A549 (cell line): ENCODE measurements at regions not wholly inside any gene's neighbourhood (a gene's known extent, or its start where the extent isn't known, plus 50 kb on each side); places are given as distances from the start of the nearest gene placed in this dataset.

Experiments
- ATAC-seq, 2 experiments: fragments of 200-7000 bp in 1 of 2; fragments of >200 bp in 1 of 2; cut with Nextera tagmentation in 1 of 2; cut with Tn5 transposase in 1 of 2; 3 replicates each; pipeline versions ENCODE4 v1.8.0 to v1.9.1; 2018 to 2020; ENCODE audit warnings: mild to moderate bottlenecking in 1 of 2, moderate library complexity in 1 of 2
- CTCF ChIA-PET: fragments of 300-600 bp; sonication (Branson Sonifier 250); formaldehyde crosslinking; extraction: SDS; loops from one replicate; lab custom pipeline; 2021; ENCODE audit warnings: antibody characterized with exemption, inconsistent platforms; lab: Yijun Ruan, JAX
- POLR2A ChIA-PET: fragments of 350-600 bp; formaldehyde crosslinking; extraction: SDS; loops from one replicate; lab custom pipeline; 2021; ENCODE audit warnings: antibody characterized with exemption, inconsistent platforms; lab: Yijun Ruan, JAX
- DNase-seq, 2 experiments: peaks; one replicate each; pipeline versions ENCODE4 v3.0.0 to v3.0.0-alpha.2; 2011 to 2016; ENCODE audit warnings: low read depth in 1 of 2, low spot score in 1 of 2
- FAIRE-seq: peaks from 2 replicates; lab custom pipeline; 2011; peaks lifted over from hg19 to GRCh38; lab: Jason Lieb, UNC
- H3K27ac ChIP-seq, 2 experiments: fragments of >200 bp; sonication (Bioruptor Twin); formaldehyde crosslinking; 3 replicates each; pipeline ENCODE4 v1.5.1; 2016 to 2017
- H3K4me1 ChIP-seq: fragments of >200 bp; sonication (Bioruptor Twin); formaldehyde crosslinking; 3 replicates; pipeline ENCODE4 v1.6.1; 2016
- H3K4me2 ChIP-seq: fragments of >200 bp; sonication (Bioruptor Twin); formaldehyde crosslinking; 3 replicates; pipeline ENCODE4 v1.6.1; 2016
- H3K4me3 ChIP-seq: fragments of >200 bp; sonication (Bioruptor Twin); formaldehyde crosslinking; 3 replicates; pipeline ENCODE4 v1.5.1; 2016
- H3K9me3 ChIP-seq: fragments of >200 bp; sonication (Bioruptor Twin); formaldehyde crosslinking; 3 replicates; pipeline ENCODE4 v1.6.1; 2016
- CBX2 ChIP-seq: fragments of 200-600 bp; sonication (generic); IDR thresholded peaks from 2 replicates; pipeline ENCODE4 v1.6.1; 2016; ENCODE audit warnings: low read depth, mild to moderate bottlenecking, borderline replicate concordance
- CHD2 ChIP-seq: fragments of 150-350 bp; IDR thresholded peaks from 2 replicates; pipeline ENCODE4 v1.6.1; 2014; ENCODE audit warnings: low read length; ENCODE audit not compliant: partially characterized antibody
- CTCF ChIP-seq: fragments of >200 bp; sonication (Bioruptor Twin); formaldehyde crosslinking; IDR thresholded peaks from 3 replicates; pipeline ENCODE4 v1.5.1; 2016
- ESRRA ChIP-seq: fragments of 150-350 bp; IDR thresholded peaks from 2 replicates; pipeline ENCODE4 v1.6.1; 2014; ENCODE audit warnings: mild to moderate bottlenecking, low read length, borderline replicate concordance
- FOSL2 ChIP-seq, 2 experiments: fragments of 450-650 bp in 1 of 2; fragments of >200 bp in 1 of 2; sonication (Bioruptor Twin) in 1 of 2; formaldehyde crosslinking; IDR thresholded peaks; 2 replicates each; pipeline versions ENCODE4 v1.5.0 to v1.6.1; 2016 to 2020; ENCODE audit warnings: mild to moderate bottlenecking in 1 of 2, moderate library complexity in 1 of 2
- HDAC2 ChIP-seq: fragments of 200-600 bp; sonication (generic); IDR thresholded peaks from 2 replicates; pipeline ENCODE4 v1.6.1; 2016
- HEYL ChIP-seq: fragments of 250-450 bp; sonication (Bioruptor Pico); IDR thresholded peaks from 2 replicates; pipeline ENCODE4 v1.8.0; 2021; ENCODE audit warnings: mild to moderate bottlenecking, moderate library complexity
- HOXA7 ChIP-seq: fragments of 250-450 bp; sonication (Bioruptor Pico); IDR thresholded peaks from 2 replicates; pipeline ENCODE4 v1.5.0; 2020; ENCODE audit warnings: mild to moderate bottlenecking, moderate library complexity
- HOXB13 ChIP-seq: fragments of 250-450 bp; sonication (Bioruptor Pico); IDR thresholded peaks from 2 replicates; pipeline ENCODE4 v1.5.0; 2020; ENCODE audit warnings: low read depth, mild to moderate bottlenecking, moderate library complexity
- JUN ChIP-seq, 2 experiments: fragments of >200 bp; sonication (Bioruptor Twin); formaldehyde crosslinking; IDR thresholded peaks; 2 replicates in 1 of 2; 3 replicates in 1 of 2; pipeline ENCODE4 v1.6.1; 2016 to 2017
- KDM1A ChIP-seq: fragments of 200-600 bp; sonication (generic); IDR thresholded peaks from 2 replicates; pipeline ENCODE4 v1.6.1; 2016; ENCODE audit warnings: low read depth, mild to moderate bottlenecking
- KDM5A ChIP-seq: fragments of 200-600 bp; sonication (generic); IDR thresholded peaks from 2 replicates; pipeline ENCODE4 v1.6.1; 2016; ENCODE audit warnings: antibody characterized with exemption, mild to moderate bottlenecking
- MAFK ChIP-seq: fragments of 450-650 bp; IDR thresholded peaks from 2 replicates; pipeline ENCODE4 v1.6.1; 2014; ENCODE audit not compliant: partially characterized antibody
- NPAS2 ChIP-seq: fragments of 250-450 bp; sonication (Bioruptor Pico); IDR thresholded peaks from 2 replicates; pipeline ENCODE4 v1.8.0; 2022; ENCODE audit warnings: mild to moderate bottlenecking, moderate library complexity, borderline replicate concordance
- PHF8 ChIP-seq: fragments of 200-600 bp; sonication (generic); IDR thresholded peaks from 2 replicates; pipeline ENCODE4 v1.6.1; 2016; ENCODE audit warnings: low read depth, mild to moderate bottlenecking, antibody characterized with exemption, moderate library complexity, borderline replicate concordance
- POLR2A ChIP-seq: IDR thresholded peaks from 2 replicates; pipeline ENCODE4 v1.6.1; 2012; ENCODE audit warnings: mild to moderate bottlenecking, low read length
- RAD21 ChIP-seq, 2 experiments: fragments of >200 bp in 1 of 2; sonication (Bioruptor Twin) in 1 of 2; formaldehyde crosslinking in 1 of 2; IDR thresholded peaks in 1 of 2; conservative IDR thresholded peaks in 1 of 2; 2 replicates in 1 of 2; 3 replicates in 1 of 2; pipeline ENCODE4 v1.6.1; 2012 to 2018; ENCODE audit warnings: inconsistent platforms in 1 of 2
- RARB ChIP-seq: fragments of 250-450 bp; sonication (Bioruptor Pico); IDR thresholded peaks from 2 replicates; pipeline ENCODE4 v1.8.0; 2021; ENCODE audit warnings: mild to moderate bottlenecking, moderate library complexity
- SMC3 ChIP-seq: fragments of >200 bp; sonication (Bioruptor Twin); formaldehyde crosslinking; IDR thresholded peaks from 3 replicates; pipeline ENCODE4 v1.6.1; 2018; ENCODE audit warnings: inconsistent platforms
- TP53 ChIP-seq: fragments of 250-450 bp; sonication (Bioruptor Pico); IDR thresholded peaks from 2 replicates; pipeline ENCODE4 v1.5.0; 2021; ENCODE audit warnings: mild to moderate bottlenecking, moderate library complexity
- ZNF302 ChIP-seq: fragments of 250-450 bp; sonication (Bioruptor Pico); IDR thresholded peaks from 2 replicates; pipeline ENCODE4 v1.9.0; 2021; ENCODE audit warnings: inconsistent platforms, mild to moderate bottlenecking, moderate library complexity
- WGBS: methylation state at CpG from one replicate; pipeline ENCODE4 v1.1.6; 2017; ENCODE audit errors: missing lambda C conversion rate; 5-methylcytosine and 5-hydroxymethylcytosine counted together
- TF ChIP-seq, protein P1 (sequence below): fragments of 450-650 bp; IDR thresholded peaks from 2 replicates; pipeline ENCODE4 v1.6.1; 2014; ENCODE audit warnings: antibody characterized with exemption
- TF ChIP-seq, protein P2 (sequence below): fragments of >200 bp; sonication (Bioruptor Twin); formaldehyde crosslinking; IDR thresholded peaks from 2 replicates; pipeline ENCODE4 v1.6.1; 2016
- TF ChIP-seq, protein P3 (sequence below): fragments of 150-350 bp; IDR thresholded peaks from 2 replicates; pipeline ENCODE4 v1.6.1; 2014; ENCODE audit warnings: low read depth, mild to moderate bottlenecking, low read length
- TF ChIP-seq, protein P4 (sequence below): fragments of 250-450 bp; sonication (Bioruptor Pico); IDR thresholded peaks from 2 replicates; pipeline ENCODE4 v1.5.0; 2020; ENCODE audit warnings: low read depth, mild to moderate bottlenecking, moderate library complexity

GRCh38 chr18:45556222-45556621, 59.1 kb upstream of the SLC14A2 start:
- FAIRE-seq (no peak), DNase-seq (no peak), ATAC-seq (no peak)
- no peak overlapping the region for H3K4me2 ChIP-seq
- H3K27ac ChIP-seq, result no peak overlapping the region
- ChIA-PET CTCF (no interaction called here), POLR2A (no interaction called here)
- no peaks in the 10 kb centered on the region for H3K9me3 ChIP-seq
- TF ChIP-seq, protein P1, sequence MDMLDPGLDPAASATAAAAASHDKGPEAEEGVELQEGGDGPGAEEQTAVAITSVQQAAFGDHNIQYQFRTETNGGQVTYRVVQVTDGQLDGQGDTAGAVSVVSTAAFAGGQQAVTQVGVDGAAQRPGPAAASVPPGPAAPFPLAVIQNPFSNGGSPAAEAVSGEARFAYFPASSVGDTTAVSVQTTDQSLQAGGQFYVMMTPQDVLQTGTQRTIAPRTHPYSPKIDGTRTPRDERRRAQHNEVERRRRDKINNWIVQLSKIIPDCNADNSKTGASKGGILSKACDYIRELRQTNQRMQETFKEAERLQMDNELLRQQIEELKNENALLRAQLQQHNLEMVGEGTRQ, result no peak
- TF ChIP-seq POLR2A (no peak), CTCF (no peak), RARB (no peak), FOSL2 (IDR thresholded peaks at IDR 0.05) (no peak), FOSL2 (CRISPR knock-in tag; IDR thresholded peaks at IDR 0.05) (no peak), HDAC2 (no peak), KDM5A (no peak), NPAS2 (no peak), JUN (IDR thresholded peaks at IDR 0.05) (no peak), ESRRA (no peak), HEYL (CRISPR knock-in tag) (no peak), CHD2 (no peak)
- TF ChIP-seq, protein P2, sequence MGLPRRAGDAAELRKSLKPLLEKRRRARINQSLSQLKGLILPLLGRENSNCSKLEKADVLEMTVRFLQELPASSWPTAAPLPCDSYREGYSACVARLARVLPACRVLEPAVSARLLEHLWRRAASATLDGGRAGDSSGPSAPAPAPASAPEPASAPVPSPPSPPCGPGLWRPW, result no peak
- 43% methylated on average over 2 of the region's 2 CpGs for WGBS
- no peaks in the 10 kb centered on the region for H3K4me1 ChIP-seq
- no peak overlapping the region for H3K4me3 ChIP-seq

DNA sequence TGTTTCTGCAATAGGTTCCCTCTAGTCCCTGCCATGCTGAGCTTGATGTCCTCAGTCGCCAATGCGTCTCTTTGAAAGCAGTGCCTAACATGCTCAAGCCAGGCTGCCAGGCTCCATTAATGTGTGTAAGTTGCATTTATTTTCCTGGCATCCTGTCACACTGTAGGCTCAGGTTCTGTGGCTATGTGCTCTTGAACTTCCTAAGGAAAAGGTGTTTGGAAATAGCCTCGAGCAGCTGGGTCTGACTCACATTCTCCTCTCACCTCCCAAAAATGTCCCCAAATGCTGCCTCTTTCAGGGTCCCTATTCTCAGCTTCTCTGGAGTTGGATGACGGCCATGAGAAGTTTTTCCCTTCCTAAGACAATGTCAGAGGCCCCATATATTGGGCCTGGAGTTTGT, 58.0 kb upstream of the SLC14A2 start:
- Histone ChIP-seq H3K27ac (no peak overlapping the region), H3K4me1 (no peaks in the 10 kb centered on the region), H3K9me3 (no peaks in the 10 kb centered on the region), H3K4me2 (no peak overlapping the region), H3K4me3 (no peak overlapping the region)
- ChIA-PET CTCF (no interaction called here), POLR2A (no interaction called here)
- no peak for ATAC-seq
- no peak for TF ChIP-seq SMC3
- no peak for TF ChIP-seq JUN (IDR thresholded peaks at IDR 0.05)
- TF ChIP-seq HEYL (CRISPR knock-in tag), result no peak
- TF ChIP-seq, protein P3, sequence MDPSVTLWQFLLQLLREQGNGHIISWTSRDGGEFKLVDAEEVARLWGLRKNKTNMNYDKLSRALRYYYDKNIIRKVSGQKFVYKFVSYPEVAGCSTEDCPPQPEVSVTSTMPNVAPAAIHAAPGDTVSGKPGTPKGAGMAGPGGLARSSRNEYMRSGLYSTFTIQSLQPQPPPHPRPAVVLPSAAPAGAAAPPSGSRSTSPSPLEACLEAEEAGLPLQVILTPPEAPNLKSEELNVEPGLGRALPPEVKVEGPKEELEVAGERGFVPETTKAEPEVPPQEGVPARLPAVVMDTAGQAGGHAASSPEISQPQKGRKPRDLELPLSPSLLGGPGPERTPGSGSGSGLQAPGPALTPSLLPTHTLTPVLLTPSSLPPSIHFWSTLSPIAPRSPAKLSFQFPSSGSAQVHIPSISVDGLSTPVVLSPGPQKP, result no peak
- no peak for TF ChIP-seq MAFK
- TF ChIP-seq, protein P4, sequence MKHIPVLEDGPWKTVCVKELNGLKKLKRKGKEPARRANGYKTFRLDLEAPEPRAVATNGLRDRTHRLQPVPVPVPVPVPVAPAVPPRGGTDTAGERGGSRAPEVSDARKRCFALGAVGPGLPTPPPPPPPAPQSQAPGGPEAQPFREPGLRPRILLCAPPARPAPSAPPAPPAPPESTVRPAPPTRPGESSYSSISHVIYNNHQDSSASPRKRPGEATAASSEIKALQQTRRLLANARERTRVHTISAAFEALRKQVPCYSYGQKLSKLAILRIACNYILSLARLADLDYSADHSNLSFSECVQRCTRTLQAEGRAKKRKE, result no peak
- TF ChIP-seq ESRRA, result no peak
- no peak for TF ChIP-seq KDM1A
- no peak for TF ChIP-seq PHF8
- no peak for TF ChIP-seq TP53 (CRISPR knock-in tag)
- TF ChIP-seq CBX2, result no peak
- no peak for TF ChIP-seq HOXA7 (CRISPR knock-in tag)
- TF ChIP-seq ZNF302 (CRISPR knock-in tag), result no peak
- TF ChIP-seq CHD2, result no peak
- TF ChIP-seq RAD21 (conservative IDR thresholded peaks at IDR 0.05 in 1 of 2, IDR thresholded peaks at IDR 0.05 in 1 of 2), result no peak
- no peak for TF ChIP-seq FOSL2 (IDR thresholded peaks at IDR 0.05)
- TF ChIP-seq FOSL2 (CRISPR knock-in tag; IDR thresholded peaks at IDR 0.05), result no peak
- no peak for TF ChIP-seq HOXB13 (CRISPR knock-in tag)
- no peak for DNase-seq
- 33% methylated on average over 4 of the region's 4 CpGs for WGBS
- FAIRE-seq, result no peak
